T-helper 17 cell (primary cell): ENCODE measurements at regions not wholly inside any gene's neighbourhood (a gene's known extent, or its start where the extent isn't known, plus 50 kb on each side); places are given as distances from the start of the nearest gene placed in this dataset.

Experiments used
- ATAC-seq: fragments of 150-1000 bp; cut with Tn5 transposase; 2 replicates; pipeline ENCODE4 v1.10.0; 2021; ENCODE audit warnings: mild to moderate bottlenecking, moderate library complexity
- DNase-seq, 3 donors: peaks; one replicate each; pipeline versions ENCODE4 v3.0.0 to v3.0.0-alpha.2; 2020 to 2021
- H3K9me3 ChIP-seq: one replicate; pipeline ENCODE4 v1.7.0; 2013; ENCODE audit warnings: low read length, mild to moderate bottlenecking; ENCODE audit not compliant: control insufficient read depth, poor library complexity, severe bottlenecking
- H3K27ac Mint-ChIP-seq: one replicate; pipeline ENCODE4 v1.8.0; 2022; ENCODE audit warnings: mild to moderate bottlenecking, moderate library complexity, mixed read lengths
- H3K27me3 Mint-ChIP-seq: one replicate; pipeline ENCODE4 v1.8.0; 2022; ENCODE audit warnings: mixed read lengths
- H3K36me3 Mint-ChIP-seq: one replicate; pipeline ENCODE4 v1.8.0; 2022; ENCODE audit warnings: low read depth, mixed read lengths
- H3K4me1 Mint-ChIP-seq: one replicate; pipeline ENCODE4 v1.8.0; 2022; ENCODE audit warnings: mild to moderate bottlenecking, mixed read lengths
- H3K4me3 Mint-ChIP-seq: one replicate; pipeline ENCODE4 v1.8.0; 2022; ENCODE audit warnings: mild to moderate bottlenecking, moderate library complexity, mixed read lengths

DNA sequence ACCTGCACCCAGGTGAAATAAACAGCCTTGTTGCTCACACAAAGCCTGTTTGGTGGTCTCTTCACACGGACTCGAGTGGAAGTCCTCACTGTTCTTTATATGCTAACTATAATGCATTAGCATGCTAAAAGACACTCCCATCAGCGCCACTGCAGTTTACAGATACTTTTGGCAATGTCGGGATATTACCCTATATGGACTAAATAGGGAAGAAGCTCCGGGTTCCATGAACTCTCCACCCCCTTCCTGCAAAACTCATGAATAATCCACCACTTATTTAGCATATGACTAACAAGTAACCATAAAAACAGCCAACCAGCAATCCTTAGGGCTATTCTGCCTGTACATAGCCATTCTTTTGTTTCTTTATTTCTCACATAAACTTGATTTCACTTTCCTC, 426.2 kb upstream of the PTPRD start:
- no peak overlapping the region for H3K4me3 Mint-ChIP-seq
- H3K27me3 Mint-ChIP-seq = no peaks in the 10 kb centered on the region
- no peaks in the 10 kb centered on the region for H3K36me3 Mint-ChIP-seq

GRCh38 chr9:11045589-11045988, 432.8 kb upstream of the PTPRD start:
- no peak overlapping the region for H3K27ac Mint-ChIP-seq
- H3K36me3 Mint-ChIP-seq = no peaks in the 10 kb centered on the region

More for the DNA sequence above, 426.2 kb upstream of the PTPRD start:
- no peaks in the 10 kb centered on the region for H3K4me1 Mint-ChIP-seq
- no peaks in the 10 kb centered on the region for H3K9me3 ChIP-seq
- H3K27ac Mint-ChIP-seq = no peak overlapping the region
- ATAC-seq (no peak), DNase-seq (no peak)

DNA sequence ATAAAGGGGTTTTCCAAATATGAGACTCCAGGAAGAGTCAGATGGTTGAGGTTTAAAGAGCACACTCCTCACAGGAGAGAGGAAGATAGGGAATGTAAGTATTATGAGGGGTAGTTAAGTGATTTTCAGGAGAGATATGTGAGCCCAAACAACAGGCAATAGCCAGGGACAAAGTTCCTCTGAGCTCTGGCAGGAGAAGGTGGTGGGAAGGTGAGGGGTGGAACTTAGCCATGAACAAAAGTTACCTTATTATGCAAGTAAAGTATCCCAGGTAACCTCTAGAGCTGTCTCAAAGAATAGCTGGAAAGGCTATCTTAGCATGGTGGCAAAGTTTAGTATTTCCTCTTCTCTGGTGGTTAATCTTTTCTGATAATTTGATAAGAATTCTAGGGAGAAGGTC, 450.5 kb upstream of the PTPRD start:
- Mint-ChIP-seq H3K36me3 (no peaks in the 10 kb centered on the region), H3K27me3 (no peaks in the 10 kb centered on the region), H3K4me1 (no peaks in the 10 kb centered on the region), H3K4me3 (no peak overlapping the region), H3K27ac (no peak overlapping the region)
- ATAC-seq (no peak), DNase-seq (no peak)
- no peaks in the 10 kb centered on the region for H3K9me3 ChIP-seq

More at GRCh38 chr9:11045589-11045988, 432.8 kb upstream of the PTPRD start:
- H3K4me3 Mint-ChIP-seq = no peak overlapping the region
- H3K27me3 Mint-ChIP-seq = no peaks in the 10 kb centered on the region
- no peaks in the 10 kb centered on the region for H3K9me3 ChIP-seq
- DNase-seq (no peak), ATAC-seq (no peak)
- no peaks in the 10 kb centered on the region for H3K4me1 Mint-ChIP-seq

GRCh38 chr9:11064909-11065308, 452.1 kb upstream of the PTPRD start:
- Mint-ChIP-seq H3K4me3 (no peak overlapping the region), H3K27me3 (no peaks in the 10 kb centered on the region), H3K27ac (no peak overlapping the region), H3K36me3 (no peaks in the 10 kb centered on the region), H3K4me1 (no peaks in the 10 kb centered on the region)
- DNase-seq = no peak
- no peaks in the 10 kb centered on the region for H3K9me3 ChIP-seq
- ATAC-seq = no peak

DNA sequence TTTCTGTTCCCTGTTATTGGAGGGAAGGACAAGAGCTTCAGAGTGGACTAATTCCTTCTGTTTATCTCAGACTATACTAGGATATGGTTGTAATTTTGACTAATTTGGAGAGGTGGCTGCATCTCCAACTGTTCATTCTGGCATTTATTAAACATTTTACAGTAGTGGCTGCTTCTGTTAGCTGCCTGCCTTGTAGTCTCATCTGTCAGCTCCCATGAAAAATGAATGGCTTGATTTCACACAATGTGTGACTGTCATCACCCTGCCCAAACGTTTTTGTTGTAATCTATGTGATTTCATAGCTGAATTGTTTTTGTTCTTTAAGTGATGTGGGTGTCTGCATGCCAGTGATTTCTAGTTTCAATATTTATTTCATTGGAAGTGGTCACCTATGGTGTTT, 459.4 kb upstream of the PTPRD start:
- Mint-ChIP-seq H3K4me3 (no peak overlapping the region), H3K27me3 (no peaks in the 10 kb centered on the region), H3K36me3 (no peaks in the 10 kb centered on the region), H3K4me1 (no peaks in the 10 kb centered on the region), H3K27ac (no peak overlapping the region)
- no peak for ATAC-seq
- no peak for DNase-seq
- H3K9me3 ChIP-seq = no peaks in the 10 kb centered on the region

DNA sequence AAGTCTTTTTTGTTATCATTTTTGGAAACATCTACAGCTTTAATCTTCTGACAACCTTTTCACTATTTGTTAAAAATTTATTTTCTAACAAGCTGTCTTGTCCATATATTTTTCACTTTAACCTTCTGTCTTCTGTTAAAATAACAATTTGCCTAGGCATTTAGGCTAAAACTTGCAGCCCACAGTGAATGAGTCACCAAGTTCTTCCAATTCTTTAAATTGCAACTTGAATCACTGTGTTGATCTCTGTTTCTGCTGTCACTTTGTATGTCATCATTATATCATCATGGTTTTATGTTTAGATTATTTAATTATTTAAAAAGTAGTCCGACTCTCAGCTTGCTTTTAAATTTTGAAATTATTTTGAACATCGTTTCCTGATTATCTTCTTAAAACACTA, 473.8 kb upstream of the PTPRD start:
- DNase-seq = no peak
- no peak for ATAC-seq
- Mint-ChIP-seq H3K36me3 (no peaks in the 10 kb centered on the region), H3K4me1 (no peaks in the 10 kb centered on the region), H3K4me3 (no peak overlapping the region), H3K27ac (no peak overlapping the region), H3K27me3 (no peaks in the 10 kb centered on the region)
- no peaks in the 10 kb centered on the region for H3K9me3 ChIP-seq

DNA sequence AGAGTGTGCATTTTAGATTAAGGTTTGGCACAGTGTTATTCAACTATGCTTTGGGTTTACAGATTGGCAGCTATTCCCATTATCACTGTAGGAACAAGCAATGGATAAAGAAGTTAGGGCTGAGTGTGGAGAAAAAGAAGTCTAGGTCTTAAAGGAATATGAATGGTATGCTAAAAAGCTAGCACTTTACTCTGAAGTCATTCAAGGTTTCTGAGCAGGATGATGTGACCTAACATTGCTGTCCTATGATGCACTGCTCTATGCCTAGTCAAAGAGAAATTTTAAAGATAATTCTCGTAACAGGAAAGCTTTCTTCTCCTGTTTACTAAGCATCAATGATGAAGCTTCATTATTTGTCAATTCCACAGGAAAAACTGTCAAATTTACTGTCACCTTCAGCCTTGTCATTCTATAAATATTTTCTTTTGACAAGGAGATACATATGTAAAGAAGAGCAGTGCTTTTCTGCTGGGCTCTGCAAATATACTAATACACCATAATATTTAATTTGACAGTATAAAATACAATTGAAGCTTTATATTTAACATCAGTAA, 476.1 kb upstream of the PTPRD start:
- no peak overlapping the region for H3K27ac Mint-ChIP-seq
- H3K27me3 Mint-ChIP-seq = no peaks in the 10 kb centered on the region
- ATAC-seq = no peak

GRCh38 chr9:11092974-11093373, 480.2 kb upstream of the PTPRD start:
- no peaks in the 10 kb centered on the region for H3K27me3 Mint-ChIP-seq
- no peaks in the 10 kb centered on the region for H3K36me3 Mint-ChIP-seq
- H3K27ac Mint-ChIP-seq = no peak overlapping the region
- no peaks in the 10 kb centered on the region for H3K9me3 ChIP-seq
- DNase-seq = no peak
- H3K4me1 Mint-ChIP-seq = no peaks in the 10 kb centered on the region
- H3K4me3 Mint-ChIP-seq = no peak overlapping the region
- ATAC-seq = no peak

More for the DNA sequence above, 476.1 kb upstream of the PTPRD start:
- no peaks in the 10 kb centered on the region for H3K9me3 ChIP-seq
- DNase-seq = no peak
- H3K36me3 Mint-ChIP-seq = no peaks in the 10 kb centered on the region
- no peaks in the 10 kb centered on the region for H3K4me1 Mint-ChIP-seq
- H3K4me3 Mint-ChIP-seq = no peak overlapping the region

DNA sequence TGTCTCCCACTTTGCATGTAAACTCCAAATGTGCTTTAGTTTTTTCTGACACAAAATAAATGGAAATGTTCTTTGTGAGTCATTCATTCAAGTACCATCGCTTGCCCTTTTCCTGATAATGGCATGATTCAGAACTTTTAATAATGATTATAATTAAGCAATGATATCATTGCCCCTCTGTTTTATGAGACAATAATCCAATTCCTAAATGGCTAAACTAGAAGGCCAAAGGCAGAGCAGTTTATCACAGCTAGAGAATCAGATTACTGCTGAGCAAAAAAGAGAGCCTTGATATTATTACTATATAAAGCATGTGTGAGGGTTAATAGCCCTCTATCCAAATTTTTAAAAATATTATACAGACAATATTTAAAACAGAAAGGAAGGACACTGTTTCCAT, 484.2 kb upstream of the PTPRD start:
- H3K4me3 Mint-ChIP-seq = no peak overlapping the region

DNA sequence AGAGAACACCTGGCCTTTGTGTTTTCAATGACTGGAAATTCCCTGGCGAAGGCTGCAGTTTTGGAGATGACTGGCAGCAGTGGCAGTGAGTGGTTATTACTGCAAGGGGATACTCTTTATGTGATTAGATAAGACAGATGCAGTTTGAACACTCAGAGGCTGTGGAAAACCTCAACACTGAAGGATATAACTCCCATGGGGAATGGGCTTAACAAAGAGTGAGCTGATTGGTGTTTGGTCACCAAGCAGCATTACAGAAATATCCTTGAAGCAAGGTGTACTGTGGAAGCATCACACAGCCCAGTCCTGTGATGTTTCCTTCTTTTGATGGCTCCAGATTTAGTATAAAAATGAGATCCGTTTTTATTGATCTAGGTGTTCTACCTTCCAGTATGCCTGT, 490.7 kb upstream of the PTPRD start:
- no peak for ATAC-seq
- peaks cover 4% of the 10 kb centered on the region for H3K9me3 ChIP-seq
- Mint-ChIP-seq H3K4me3 (no peak overlapping the region), H3K27ac (no peak overlapping the region), H3K4me1 (no peaks in the 10 kb centered on the region), H3K27me3 (no peaks in the 10 kb centered on the region), H3K36me3 (no peaks in the 10 kb centered on the region)
- no peak for DNase-seq

More for the DNA sequence above, 484.2 kb upstream of the PTPRD start:
- H3K27me3 Mint-ChIP-seq = no peaks in the 10 kb centered on the region
- no peaks in the 10 kb centered on the region for H3K4me1 Mint-ChIP-seq
- ATAC-seq (no peak), DNase-seq (no peak)
- H3K27ac Mint-ChIP-seq = no peak overlapping the region
- no peaks in the 10 kb centered on the region for H3K9me3 ChIP-seq
- H3K36me3 Mint-ChIP-seq = no peaks in the 10 kb centered on the region

DNA sequence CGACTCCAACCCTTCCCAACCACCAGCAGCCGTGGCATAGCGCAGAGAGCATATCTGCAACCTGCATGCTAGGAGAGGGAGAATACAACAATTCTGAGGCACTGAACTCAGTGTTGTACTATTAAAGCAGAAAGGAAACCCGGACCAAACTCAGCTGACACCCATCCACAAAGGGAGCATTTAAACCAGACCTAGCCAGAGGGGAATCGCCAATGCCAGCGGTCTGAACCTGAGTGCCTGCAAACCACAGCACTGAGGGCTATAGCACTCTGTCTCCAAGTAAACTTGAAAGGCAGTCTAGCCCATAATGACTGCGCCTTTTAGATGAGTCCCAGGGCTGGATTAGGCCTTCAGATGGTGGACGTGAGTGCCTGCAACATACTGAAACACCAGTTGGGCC, 494.4 kb upstream of the PTPRD start:
- peaks cover 4% of the 10 kb centered on the region for H3K9me3 ChIP-seq
- ATAC-seq = no peak
- H3K27ac Mint-ChIP-seq = no peak overlapping the region
- no peak overlapping the region for H3K4me3 Mint-ChIP-seq
- no peaks in the 10 kb centered on the region for H3K36me3 Mint-ChIP-seq
- DNase-seq = no peak
- H3K4me1 Mint-ChIP-seq = no peaks in the 10 kb centered on the region
- H3K27me3 Mint-ChIP-seq = no peaks in the 10 kb centered on the region

GRCh38 chr9:11128156-11128555, 515.4 kb upstream of the PTPRD start:
- no peak overlapping the region for H3K4me3 Mint-ChIP-seq
- no peaks in the 10 kb centered on the region for H3K4me1 Mint-ChIP-seq
- H3K36me3 Mint-ChIP-seq = no peaks in the 10 kb centered on the region
- no peaks in the 10 kb centered on the region for H3K27me3 Mint-ChIP-seq
- DNase-seq = no peak
- H3K9me3 ChIP-seq = no peaks in the 10 kb centered on the region
- ATAC-seq = no peak
- H3K27ac Mint-ChIP-seq = no peak overlapping the region

DNA sequence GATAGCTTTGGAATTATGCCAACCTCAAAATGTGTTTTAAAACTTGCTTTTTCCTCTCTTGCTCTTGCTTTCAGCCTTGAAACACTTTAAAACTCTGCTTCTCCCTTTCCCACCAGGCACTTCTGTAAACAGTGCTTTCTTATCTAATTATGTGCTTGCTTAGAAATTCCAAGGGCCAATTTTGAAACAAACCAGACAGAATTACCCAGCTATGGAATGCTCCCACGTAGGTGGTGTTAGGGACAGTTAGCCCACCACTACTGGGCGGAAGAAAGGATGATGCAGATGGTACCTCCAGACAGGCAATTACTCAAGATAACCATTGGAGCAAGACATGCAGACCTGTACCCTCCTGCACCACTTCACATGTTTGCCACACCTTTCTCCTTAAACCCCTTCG, 523.0 kb upstream of the PTPRD start:
- Mint-ChIP-seq H3K27me3 (no peaks in the 10 kb centered on the region), H3K4me3 (no peak overlapping the region), H3K27ac (no peak overlapping the region), H3K4me1 (no peaks in the 10 kb centered on the region), H3K36me3 (no peaks in the 10 kb centered on the region)
- no peak for ATAC-seq
- H3K9me3 ChIP-seq = no peaks in the 10 kb centered on the region
- DNase-seq = no peak

DNA sequence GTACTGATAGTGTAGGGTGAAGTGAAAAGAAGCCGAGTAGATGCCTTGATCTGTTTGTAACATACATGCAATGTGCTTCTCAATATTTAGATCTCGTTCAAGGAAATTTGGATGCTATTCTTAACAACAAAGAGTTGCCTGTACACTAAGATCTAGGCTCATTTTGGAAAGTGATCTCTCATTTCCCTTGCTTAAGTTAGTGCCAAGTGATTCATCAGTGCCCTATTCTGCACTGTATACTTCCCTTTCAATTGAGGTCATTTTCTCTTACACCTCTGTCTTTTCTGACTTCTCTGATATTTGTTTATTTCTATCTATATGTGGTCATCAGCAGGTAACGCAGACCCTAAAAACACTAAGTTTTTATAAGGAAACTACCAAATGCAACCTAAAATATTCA, 528.6 kb upstream of the PTPRD start:
- no peaks in the 10 kb centered on the region for H3K27me3 Mint-ChIP-seq
- no peak for ATAC-seq
- H3K4me1 Mint-ChIP-seq = no peaks in the 10 kb centered on the region
- no peak overlapping the region for H3K27ac Mint-ChIP-seq
- no peaks in the 10 kb centered on the region for H3K36me3 Mint-ChIP-seq
- H3K4me3 Mint-ChIP-seq = no peak overlapping the region
- no peak for DNase-seq
- peaks cover 2% of the 10 kb centered on the region for H3K9me3 ChIP-seq
